ENCODE measurements at regions not wholly inside any gene's neighbourhood (a gene's known extent, or its start where the extent isn't known, plus 50 kb on each side); places are given as distances from the start of the nearest gene placed in this dataset.

DNA sequence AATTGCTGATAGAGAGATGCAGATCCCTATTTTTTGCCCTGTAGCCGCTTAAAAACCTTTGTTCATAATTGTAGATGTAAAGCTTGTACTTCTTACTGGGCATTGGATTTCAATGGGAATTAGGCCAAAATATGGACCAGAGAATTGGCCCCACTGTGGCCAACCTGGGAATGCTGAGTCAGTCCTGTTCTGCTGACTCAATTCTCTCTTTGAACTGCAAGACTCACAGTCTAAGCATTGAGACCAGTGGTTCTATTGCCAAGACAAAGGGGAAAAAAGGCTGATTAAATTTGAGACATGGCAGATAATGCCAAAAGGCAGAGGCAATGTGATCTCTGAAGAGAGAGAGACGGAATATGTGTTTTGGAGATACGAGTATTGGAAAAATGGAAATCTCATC is 72.5 kb upstream of the UBL3 start:
- no peaks in the 10 kb centered on the region for H3K9me3 ChIP-seq (replicated peaks in 1 of 11)
- H3K4me1 ChIP-seq = peaks cover 0 to 44% (median 31%) of the 10 kb centered on the region in 10 experiments; a peak in 18 of 20 replicates
- TF ChIP-seq Cebpa-rat (IDR thresholded peaks at IDR 0.05) = no peak
- H3K36me3 ChIP-seq = no peaks in the 10 kb centered on the region
- no peak overlapping the region for H3K9ac ChIP-seq
- peak overlapping the region in 7 of 11 experiments; percentile 3 to 50 (median 24); a peak in 9 of 22 replicates for H3K4me2 ChIP-seq
- H3K27ac ChIP-seq = no peak overlapping the region
- peaks cover 0 to 11% (median 0%) of the 10 kb centered on the region in 11 experiments; a peak in 4 of 22 replicates for H3K27me3 ChIP-seq
- no peaks in the 10 kb centered on the region for H4K20me1 ChIP-seq
- H3K4me3 ChIP-seq = no peak overlapping the region

DNA sequence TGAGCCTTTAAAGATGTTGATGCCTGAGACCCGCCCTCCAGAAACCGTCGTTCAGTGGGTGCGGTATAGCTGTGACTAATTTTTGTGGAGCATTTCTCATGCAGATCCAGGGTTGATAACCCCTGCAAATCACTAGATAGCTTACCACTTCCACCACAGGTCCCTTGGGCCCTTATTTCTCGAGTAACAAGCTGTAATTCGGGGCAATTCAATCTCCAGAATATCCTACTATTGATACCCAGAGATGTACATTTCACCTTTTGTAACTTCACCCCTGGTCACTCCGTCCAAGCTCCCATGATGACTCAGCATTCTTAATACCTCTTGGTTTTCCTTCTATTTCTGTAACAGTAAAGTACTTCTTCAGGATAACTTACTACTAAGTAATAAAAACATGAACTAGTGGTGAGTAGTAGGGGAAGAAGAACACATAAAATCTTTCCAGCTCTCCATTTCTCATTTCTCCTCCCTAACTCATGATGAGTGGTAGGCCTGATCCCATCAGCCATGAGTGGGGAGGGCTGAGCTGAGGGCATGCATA is 71.9 kb upstream of the UBL3 start:
- no peak for TF ChIP-seq Cebpa-rat (IDR thresholded peaks at IDR 0.05)
- Histone ChIP-seq H4K20me1 (no peaks in the 10 kb centered on the region), H3K4me3 (no peak overlapping the region), H3K36me3 (no peaks in the 10 kb centered on the region), H3K4me2 (peak overlapping the region in 8 of 11 experiments; percentile 3 to 50 (median 23); a peak in 12 of 22 replicates), H3K27ac (no peak overlapping the region), H3K9ac (no peak overlapping the region), H3K4me1 (peaks cover 0 to 44% (median 31%) of the 10 kb centered on the region in 10 experiments; a peak in 18 of 20 replicates), H3K9me3 (replicated peaks in 1 of 11) (no peaks in the 10 kb centered on the region), H3K27me3 (peaks cover 0 to 11% (median 0%) of the 10 kb centered on the region in 11 experiments; a peak in 4 of 22 replicates)

DNA sequence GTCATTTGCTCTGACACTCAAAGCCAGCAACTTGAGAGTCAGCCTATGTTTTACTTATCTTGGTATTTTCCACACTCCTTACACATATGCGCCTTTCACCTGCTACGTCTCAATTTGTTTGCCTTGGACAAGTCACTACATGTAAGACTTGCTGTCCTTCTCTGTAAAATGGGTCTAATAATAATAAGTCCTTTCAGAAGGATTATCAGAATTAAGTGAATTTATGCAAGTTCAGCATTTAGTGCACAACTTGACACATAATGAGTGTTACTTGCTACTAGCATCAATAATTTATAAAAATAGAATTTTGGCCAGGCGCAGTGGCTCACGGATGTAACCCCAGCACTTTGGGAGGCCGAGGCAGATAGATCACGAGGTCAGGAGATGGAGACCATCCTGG is 71.1 kb upstream of the UBL3 start:
- Histone ChIP-seq H3K4me2 (peak overlapping the region in 6 of 11 experiments; percentile 22 to 50 (median 36); a peak in 9 of 22 replicates), H3K9ac (no peak overlapping the region), H3K9me3 (replicated peaks in 1 of 11) (no peaks in the 10 kb centered on the region), H3K4me1 (peaks cover 0 to 44% (median 31%) of the 10 kb centered on the region in 10 experiments; a peak in 18 of 20 replicates), H3K27ac (no peak overlapping the region), H3K36me3 (no peaks in the 10 kb centered on the region), H3K4me3 (no peak overlapping the region), H3K27me3 (peaks cover 0 to 11% (median 0%) of the 10 kb centered on the region in 11 experiments; a peak in 4 of 22 replicates), H4K20me1 (no peaks in the 10 kb centered on the region)
- TF ChIP-seq Cebpa-rat (IDR thresholded peaks at IDR 0.05) = no peak

DNA sequence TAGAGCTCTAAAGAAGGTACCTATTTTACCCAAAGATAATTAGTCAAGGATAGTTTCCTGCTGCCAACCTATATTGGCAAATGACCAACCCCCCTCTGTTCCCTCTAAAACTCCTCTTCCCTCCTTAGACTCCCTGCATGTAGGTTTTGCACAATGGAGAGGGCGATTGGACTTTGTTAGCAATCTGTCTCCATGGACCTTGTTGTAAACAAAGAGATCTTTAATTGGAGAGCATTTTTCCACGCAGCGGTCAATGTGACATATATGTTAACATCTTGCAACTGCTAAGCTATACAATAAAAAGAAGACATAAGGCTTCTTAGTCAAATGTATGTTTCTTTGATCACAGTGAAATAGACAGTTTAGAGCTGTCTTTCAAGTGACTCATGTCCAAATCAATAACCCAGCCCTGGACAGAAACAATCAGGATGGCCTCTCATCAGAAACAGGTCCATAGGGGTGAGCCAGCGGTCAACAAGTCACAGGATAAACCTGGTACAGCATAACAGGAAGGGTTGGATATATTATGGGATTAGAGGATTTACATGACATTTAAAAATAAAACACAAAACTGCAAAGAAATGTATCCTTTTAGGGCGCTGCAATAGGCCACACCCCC is 69.7 kb upstream of the UBL3 start:
- Histone ChIP-seq H3K36me3 (no peaks in the 10 kb centered on the region), H3K4me2 (no peak overlapping the region), H3K27ac (no peak overlapping the region), H3K4me3 (no peak overlapping the region), H3K27me3 (peaks cover 0 to 11% (median 0%) of the 10 kb centered on the region in 11 experiments; a peak in 4 of 22 replicates), H3K9me3 (replicated peaks in 1 of 11) (no peaks in the 10 kb centered on the region), H4K20me1 (no peaks in the 10 kb centered on the region), H3K4me1 (peaks cover 0 to 37% (median 22%) of the 10 kb centered on the region in 10 experiments; a peak in 18 of 20 replicates), H3K9ac (no peak overlapping the region)
- no peak for TF ChIP-seq Cebpa-rat (IDR thresholded peaks at IDR 0.05)

DNA sequence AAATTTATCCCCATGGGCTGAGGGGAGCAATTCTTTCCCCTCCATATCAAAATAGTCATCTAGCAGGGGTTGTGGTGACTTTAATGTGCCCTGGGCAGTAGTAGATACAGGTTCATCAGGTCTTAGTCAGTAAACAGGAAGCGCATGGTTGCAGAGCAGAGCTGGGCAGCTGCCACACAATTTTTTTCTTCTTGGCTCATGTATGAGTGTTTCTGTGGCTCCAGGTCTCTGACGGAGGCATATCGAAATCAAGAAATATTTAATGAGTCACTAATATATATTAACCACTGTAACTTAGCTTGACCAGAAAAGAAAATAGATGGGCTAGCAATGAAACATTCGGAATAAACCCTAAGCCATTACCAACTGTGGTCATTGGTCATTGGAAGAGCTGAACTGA is 68.4 kb upstream of the UBL3 start:
- Histone ChIP-seq H3K27me3 (peaks cover 0 to 6% (median 0%) of the 10 kb centered on the region in 11 experiments; a peak in 4 of 22 replicates), H3K36me3 (no peaks in the 10 kb centered on the region), H3K4me3 (no peak overlapping the region), H3K9ac (no peak overlapping the region), H3K4me2 (no peak overlapping the region), H4K20me1 (no peaks in the 10 kb centered on the region), H3K27ac (no peak overlapping the region), H3K4me1 (peaks cover 0 to 24% (median 10%) of the 10 kb centered on the region in 10 experiments; a peak in 12 of 20 replicates), H3K9me3 (replicated peaks in 1 of 11) (peaks cover 0 to 10% (median 0%) of the 10 kb centered on the region in 11 experiments; a peak in 2 of 22 replicates)
- TF ChIP-seq Cebpa-rat (IDR thresholded peaks at IDR 0.05) = no peak

DNA sequence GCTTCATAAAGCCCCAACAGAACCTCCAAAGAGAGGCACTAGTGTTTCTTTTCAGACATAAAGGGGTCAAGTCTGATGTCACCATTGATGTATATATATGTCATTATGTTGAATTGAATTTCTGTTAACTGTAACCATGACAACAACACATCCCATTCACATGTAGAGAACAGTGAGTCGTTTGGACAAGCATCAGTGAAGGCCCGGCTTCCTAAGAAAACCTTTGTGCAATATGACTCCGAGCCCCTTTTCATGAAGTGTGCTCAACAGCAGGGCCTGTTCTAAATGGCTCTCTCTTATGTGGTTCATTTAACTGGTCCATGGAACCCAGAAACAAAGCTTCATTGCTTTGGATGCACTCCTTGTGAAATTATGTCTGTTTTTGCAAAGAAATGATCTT is 67.2 kb upstream of the UBL3 start:
- Histone ChIP-seq H3K4me1 (peaks cover 0 to 14% (median 9%) of the 10 kb centered on the region in 10 experiments; a peak in 12 of 20 replicates), H3K27ac (no peak overlapping the region), H3K36me3 (no peaks in the 10 kb centered on the region), H3K4me2 (no peak overlapping the region), H4K20me1 (no peaks in the 10 kb centered on the region), H3K27me3 (no peaks in the 10 kb centered on the region; a peak in 1 of 22 replicates), H3K9me3 (replicated peaks in 1 of 11) (peaks cover 0 to 13% (median 0%) of the 10 kb centered on the region in 11 experiments; a peak in 2 of 22 replicates), H3K4me3 (no peak overlapping the region), H3K9ac (no peak overlapping the region)
- no peak for TF ChIP-seq Cebpa-rat (IDR thresholded peaks at IDR 0.05)

DNA sequence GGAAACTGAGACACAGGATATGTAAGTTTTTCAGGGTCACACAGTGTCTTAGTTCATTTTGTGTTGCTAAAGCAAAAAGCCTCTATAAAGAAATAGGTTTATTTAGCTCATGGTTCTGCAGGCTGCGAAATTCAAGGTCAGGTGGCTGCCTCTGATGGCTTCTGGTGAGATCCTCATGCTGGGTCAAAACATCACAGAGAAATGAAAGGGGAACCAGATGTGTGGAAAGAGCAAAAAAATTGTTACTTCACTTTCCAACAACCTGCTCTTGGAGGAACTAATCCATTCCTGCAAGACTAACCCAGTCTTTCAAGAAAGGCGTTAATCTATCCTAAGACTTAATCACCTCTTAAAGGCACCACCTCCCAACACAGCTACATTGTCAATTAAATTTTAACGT is 64.2 kb upstream of the UBL3 start:
- H3K36me3 ChIP-seq = no peaks in the 10 kb centered on the region
- no peak for TF ChIP-seq Cebpa-rat (IDR thresholded peaks at IDR 0.05)
- no peak overlapping the region for H3K9ac ChIP-seq
- no peak overlapping the region for H3K27ac ChIP-seq
- H4K20me1 ChIP-seq = no peaks in the 10 kb centered on the region
- no peak overlapping the region for H3K4me3 ChIP-seq
- peaks cover 0 to 13% (median 0%) of the 10 kb centered on the region in 11 experiments; a peak in 2 of 22 replicates for H3K9me3 ChIP-seq (replicated peaks in 1 of 11)
- H3K27me3 ChIP-seq = no peaks in the 10 kb centered on the region
- H3K4me1 ChIP-seq = no peaks in the 10 kb centered on the region
- no peak overlapping the region for H3K4me2 ChIP-seq

DNA sequence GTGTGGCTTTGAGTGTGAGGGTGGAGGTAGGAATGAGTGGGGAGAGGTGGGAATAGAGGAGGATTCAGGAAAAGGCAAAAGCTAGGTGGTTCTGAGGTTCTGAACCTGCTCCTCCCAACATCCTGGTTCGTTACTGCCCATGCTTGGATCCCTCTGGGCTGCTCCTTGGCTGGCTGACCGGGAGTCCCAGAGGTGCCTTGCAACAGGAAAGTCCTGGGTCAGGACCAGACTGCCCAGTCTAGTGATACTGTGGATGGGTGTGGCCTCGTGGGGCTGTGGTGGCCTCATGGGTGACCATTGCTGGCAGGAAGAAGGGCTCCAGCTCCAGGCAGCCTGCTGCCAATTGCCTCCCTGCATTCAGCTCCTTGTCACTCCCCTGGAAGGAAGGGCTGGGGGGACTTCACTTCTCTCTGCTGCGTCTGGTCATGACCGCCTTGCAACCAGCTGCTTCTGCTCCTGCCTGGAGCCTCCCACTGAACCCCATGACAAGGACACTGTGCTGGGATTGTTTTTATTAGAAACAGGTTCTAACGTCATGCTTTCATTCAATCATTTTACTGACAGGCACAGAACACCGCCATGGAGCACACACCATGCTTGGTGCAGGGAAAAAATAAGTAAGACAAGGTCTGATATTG is 61.5 kb upstream of the UBL3 start:
- H3K27ac ChIP-seq = no peak overlapping the region
- H3K36me3 ChIP-seq = no peaks in the 10 kb centered on the region
- no peaks in the 10 kb centered on the region for H3K27me3 ChIP-seq
- H3K4me2 ChIP-seq = no peak overlapping the region
- no peak for TF ChIP-seq Cebpa-rat (IDR thresholded peaks at IDR 0.05)
- H3K9me3 ChIP-seq (replicated peaks in 1 of 11) = peaks cover 0 to 13% (median 0%) of the 10 kb centered on the region in 11 experiments; a peak in 2 of 22 replicates
- peaks cover 0 to 7% (median 0%) of the 10 kb centered on the region in 10 experiments; a peak in 1 of 20 replicates for H3K4me1 ChIP-seq
- H3K9ac ChIP-seq = no peak overlapping the region
- H4K20me1 ChIP-seq = no peaks in the 10 kb centered on the region
- H3K4me3 ChIP-seq = no peak overlapping the region

DNA sequence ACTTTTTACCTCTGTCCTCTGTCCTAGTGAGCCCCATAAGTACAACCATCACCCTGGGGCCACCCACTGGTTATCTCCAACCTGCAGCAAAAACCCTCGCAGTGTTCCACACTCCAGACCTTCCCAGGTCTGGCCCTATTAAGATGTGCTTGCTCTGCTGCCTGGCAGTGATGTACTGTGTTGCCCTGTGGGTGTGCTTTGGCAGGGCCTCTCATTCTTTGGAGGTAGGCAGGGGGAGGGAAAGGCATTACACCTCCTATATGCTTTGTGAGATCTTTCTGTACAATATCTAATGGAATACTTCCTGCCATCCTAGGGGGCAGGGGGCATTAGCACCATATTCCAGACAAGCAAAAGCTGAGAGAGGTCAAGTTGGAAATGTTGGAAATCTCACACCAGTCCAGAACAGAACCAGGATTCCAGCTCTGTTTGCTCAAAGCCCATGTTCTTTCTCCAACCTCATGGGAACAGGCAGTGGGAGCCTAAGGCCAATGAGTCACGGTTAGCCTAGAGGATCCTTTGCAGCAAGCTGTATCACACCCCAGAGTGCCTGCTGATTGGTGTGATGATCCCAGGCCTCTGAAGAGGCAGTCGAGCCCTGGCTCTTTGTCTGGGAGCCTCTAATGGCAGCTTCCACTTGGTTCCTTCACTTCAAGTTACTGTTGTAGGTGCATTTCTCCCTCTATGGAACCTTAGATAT is 59.7 kb upstream of the UBL3 start:
- H3K27me3 ChIP-seq = no peaks in the 10 kb centered on the region
- H3K27ac ChIP-seq = no peak overlapping the region
- no peak overlapping the region for H3K4me2 ChIP-seq
- H3K9ac ChIP-seq = no peak overlapping the region
- no peaks in the 10 kb centered on the region for H4K20me1 ChIP-seq
- no peak for TF ChIP-seq Cebpa-rat (IDR thresholded peaks at IDR 0.05)
- H3K4me3 ChIP-seq = no peak overlapping the region
- no peaks in the 10 kb centered on the region for H3K36me3 ChIP-seq
- peaks cover 0 to 17% (median 3%) of the 10 kb centered on the region in 10 experiments; a peak in 8 of 20 replicates for H3K4me1 ChIP-seq
- H3K9me3 ChIP-seq (replicated peaks in 1 of 11) = peaks cover 0 to 13% (median 0%) of the 10 kb centered on the region in 11 experiments; a peak in 2 of 22 replicates

Data from BLaER1 treated with 17β-estradiol and CSF1 and Interleukin-3, amounts not matched to agents 10 nM and 100 nM (cell line).